ENCODE measurements at regions not wholly inside any gene's neighbourhood (a gene's known extent, or its start where the extent isn't known, plus 50 kb on each side); places are given as distances from the start of the nearest gene placed in this dataset.

GRCh38 chr5:162996053-162996452, 441.3 kb upstream of the CCNG1 start:
- TF ChIP-seq POLR2A (IDR thresholded peaks at IDR 0.05) (no peak), POLR2AphosphoS5 (IDR thresholded peaks at IDR 0.05) (no peak), CTCF (IDR thresholded peaks at IDR 0.05) (no peak)
